GM12865 (cell line): ENCODE measurements at regions not wholly inside any gene's neighbourhood (a gene's known extent, or its start where the extent isn't known, plus 50 kb on each side); places are given as distances from the start of the nearest gene placed in this dataset.

Experiments
- DNase-seq: peaks from one replicate; pipeline ENCODE4 v3.0.0; 2010; ENCODE audit warnings: low read depth
- H3K4me3 ChIP-seq: 2 replicates; pipeline ENCODE4 v1.5.1; 2011; ENCODE audit warnings: mild to moderate bottlenecking, low read depth, low read length, control low read depth
- TF ChIP-seq, protein P1 (sequence below): IDR thresholded peaks from 2 replicates; pipeline ENCODE4 v1.5.1; 2011; ENCODE audit warnings: low read length, control low read depth, low read depth, inconsistent platforms; ENCODE audit not compliant: insufficient read depth; ENCODE audit errors: missing control alignments

- DNase-seq: no peak
- TF ChIP-seq, protein P1, sequence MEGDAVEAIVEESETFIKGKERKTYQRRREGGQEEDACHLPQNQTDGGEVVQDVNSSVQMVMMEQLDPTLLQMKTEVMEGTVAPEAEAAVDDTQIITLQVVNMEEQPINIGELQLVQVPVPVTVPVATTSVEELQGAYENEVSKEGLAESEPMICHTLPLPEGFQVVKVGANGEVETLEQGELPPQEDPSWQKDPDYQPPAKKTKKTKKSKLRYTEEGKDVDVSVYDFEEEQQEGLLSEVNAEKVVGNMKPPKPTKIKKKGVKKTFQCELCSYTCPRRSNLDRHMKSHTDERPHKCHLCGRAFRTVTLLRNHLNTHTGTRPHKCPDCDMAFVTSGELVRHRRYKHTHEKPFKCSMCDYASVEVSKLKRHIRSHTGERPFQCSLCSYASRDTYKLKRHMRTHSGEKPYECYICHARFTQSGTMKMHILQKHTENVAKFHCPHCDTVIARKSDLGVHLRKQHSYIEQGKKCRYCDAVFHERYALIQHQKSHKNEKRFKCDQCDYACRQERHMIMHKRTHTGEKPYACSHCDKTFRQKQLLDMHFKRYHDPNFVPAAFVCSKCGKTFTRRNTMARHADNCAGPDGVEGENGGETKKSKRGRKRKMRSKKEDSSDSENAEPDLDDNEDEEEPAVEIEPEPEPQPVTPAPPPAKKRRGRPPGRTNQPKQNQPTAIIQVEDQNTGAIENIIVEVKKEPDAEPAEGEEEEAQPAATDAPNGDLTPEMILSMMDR: no peak
- H3K4me3 ChIP-seq: no peak overlapping the region
Observed at GRCh38 chr18:78837754-78838153, 141.9 kb upstream of the SALL3 start.

DNA sequence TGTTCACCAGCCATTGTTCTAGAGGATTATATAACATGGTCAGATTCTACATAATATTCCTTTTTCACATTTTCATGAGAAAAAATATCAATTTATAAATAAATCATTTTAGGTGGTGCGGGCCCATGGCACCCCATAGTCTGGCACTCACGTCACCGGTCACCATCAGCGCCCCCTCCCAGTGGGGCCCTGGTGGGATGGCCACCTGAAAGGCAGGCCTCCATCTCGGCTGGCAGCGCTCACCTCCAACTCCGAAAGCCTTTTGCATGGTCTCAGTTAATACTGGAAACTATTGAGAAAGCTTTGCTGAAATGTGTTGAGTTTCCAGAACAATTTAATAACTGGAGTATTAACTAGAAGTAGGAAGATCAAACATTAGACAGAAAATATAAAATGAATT lies 141.4 kb upstream of the SALL3 start:
- TF ChIP-seq, protein P1: no peak
- H3K4me3 ChIP-seq: no peak overlapping the region

GRCh38 chr18:78849046-78849445 lies 130.6 kb upstream of the SALL3 start:
- H3K4me3 ChIP-seq: no peak overlapping the region
- no peak for DNase-seq
- TF ChIP-seq, protein P1: no peak

More for the DNA sequence above, 141.4 kb upstream of the SALL3 start:
- no peak for DNase-seq

DNA sequence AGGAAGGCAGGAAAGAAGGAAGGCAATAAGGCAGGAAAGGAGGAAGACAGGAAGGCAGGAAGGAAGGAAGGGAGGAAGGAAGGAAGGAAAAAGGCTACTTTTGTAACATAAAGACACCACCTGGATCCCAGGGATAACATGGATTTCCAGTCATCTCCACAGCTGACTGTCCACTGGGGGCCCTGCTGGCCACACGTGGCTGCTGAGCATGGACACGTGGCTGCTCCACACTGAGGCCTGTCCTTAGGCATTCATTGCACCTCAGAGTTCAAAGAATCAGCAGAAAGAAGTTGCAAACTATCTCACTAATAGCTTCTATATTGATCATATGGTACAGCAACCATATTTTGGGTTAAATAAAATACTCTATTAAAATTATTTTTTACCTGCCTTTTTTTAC lies 130.2 kb upstream of the SALL3 start:
- no peak for DNase-seq
- no peak overlapping the region for H3K4me3 ChIP-seq
- TF ChIP-seq, protein P1: no peak

GRCh38 chr18:78853341-78853740 lies 126.3 kb upstream of the SALL3 start:
- no peak for DNase-seq
- H3K4me3 ChIP-seq: no peak overlapping the region
- TF ChIP-seq, protein P1: no peak

DNA sequence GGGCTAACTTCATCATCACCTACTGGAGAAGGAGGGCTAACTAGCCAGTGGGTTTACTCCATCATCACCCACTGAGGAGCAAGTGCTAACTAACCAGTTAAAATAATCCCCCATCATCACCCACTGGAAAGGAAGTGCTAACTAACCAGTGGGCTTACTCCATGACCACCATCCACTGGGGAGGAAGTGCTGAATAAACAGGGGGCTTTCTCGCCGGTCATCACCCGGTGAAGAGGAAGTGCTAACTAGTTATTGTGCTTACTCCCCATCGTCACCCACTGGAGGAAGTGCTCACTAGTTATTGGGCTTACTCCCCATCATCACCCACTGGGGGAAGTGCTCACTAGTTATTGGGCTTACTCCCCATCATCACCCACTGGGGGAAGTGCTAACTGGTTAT lies 124.4 kb upstream of the SALL3 start:
- no peak for DNase-seq
- no peak overlapping the region for H3K4me3 ChIP-seq
- TF ChIP-seq, protein P1: no peak

- no peak for DNase-seq
- TF ChIP-seq, protein P1: no peak
Observed at GRCh38 chr18:78856569-78857313, 122.9 kb upstream of the SALL3 start.

More at GRCh38 chr18:78856569-78857313, 122.9 kb upstream of the SALL3 start:
- no peak overlapping the region for H3K4me3 ChIP-seq
